Neuronal stem cell (in vitro differentiated cells): ENCODE measurements at regions not wholly inside any gene's neighbourhood (a gene's known extent, or its start where the extent isn't known, plus 50 kb on each side); places are given as distances from the start of the nearest gene placed in this dataset.

Source experiments
- DNase-seq: peaks from one replicate; pipeline ENCODE4 v3.0.0-alpha.2; 2013; ENCODE audit warnings: low spot score
- H2AFZ ChIP-seq: one replicate; pipeline ENCODE4 v1.6.1; 2013; ENCODE audit warnings: mild to moderate bottlenecking, low read length, inconsistent platforms
- H2AK5ac ChIP-seq: 2 replicates; pipeline ENCODE4 v1.6.1; 2013; ENCODE audit warnings: low read depth, mild to moderate bottlenecking, inconsistent platforms, low read length, moderate library complexity, mixed read lengths
- H2BK120ac ChIP-seq: 2 replicates; pipeline ENCODE4 v1.6.1; 2013; ENCODE audit warnings: low read depth, mild to moderate bottlenecking, inconsistent platforms, low read length, moderate library complexity, mixed read lengths
- H2BK12ac ChIP-seq: one replicate; pipeline ENCODE4 v1.6.1; 2013; ENCODE audit warnings: low read length, inconsistent platforms
- H2BK15ac ChIP-seq: 2 replicates; pipeline ENCODE4 v1.6.1; 2013; ENCODE audit warnings: mild to moderate bottlenecking, low read length, inconsistent platforms, mixed read lengths
- H2BK5ac ChIP-seq: one replicate; pipeline ENCODE4 v1.6.1; 2013; ENCODE audit warnings: inconsistent platforms, mild to moderate bottlenecking, low read length, moderate library complexity
- H3K14ac ChIP-seq: one replicate; pipeline ENCODE4 v1.6.1; 2013; ENCODE audit warnings: low read length, inconsistent platforms
- H3K18ac ChIP-seq: 2 replicates; pipeline ENCODE4 v1.6.1; 2013; ENCODE audit warnings: low read length, inconsistent platforms
- H3K23ac ChIP-seq: 2 replicates; pipeline ENCODE4 v1.6.1; 2013; ENCODE audit warnings: low read depth, mild to moderate bottlenecking, mixed read lengths, low read length, inconsistent platforms; ENCODE audit not compliant: poor library complexity
- H3K27ac ChIP-seq: replicated peaks from 3 replicates; pipeline ENCODE4 v1.5.1; 2013; ENCODE audit warnings: low read length, inconsistent platforms
- H3K27me3 ChIP-seq, 3 experiments: 2 replicates each; pipeline ENCODE4 v1.6.1; 2013; ENCODE audit warnings: low read length in 3 of 3, mild to moderate bottlenecking in 2 of 3, inconsistent platforms in 1 of 3, low read depth in 1 of 3, mixed read lengths in 1 of 3, moderate library complexity in 1 of 3; ENCODE audit not compliant: control insufficient read depth in 3 of 3, insufficient read depth in 3 of 3
- H3K36me3 ChIP-seq, 2 donors: replicated peaks in 1 of 2; 2 replicates each; pipeline ENCODE4 v1.6.1; 2013; ENCODE audit warnings: low read length in 2 of 2; ENCODE audit not compliant: control insufficient read depth in 2 of 2, insufficient read depth in 2 of 2
- H3K4ac ChIP-seq: 2 replicates; pipeline ENCODE4 v1.6.1; 2013; ENCODE audit warnings: inconsistent platforms, mild to moderate bottlenecking, low read length, moderate library complexity
- H3K4me1 ChIP-seq, 2 donors: 1 replicate in 1 of 2; 2 replicates in 1 of 2; pipeline ENCODE4 v1.6.1; 2013; ENCODE audit warnings: low read length in 2 of 2, low read depth in 1 of 2; ENCODE audit not compliant: control insufficient read depth in 2 of 2, insufficient read depth in 1 of 2
- H3K4me2 ChIP-seq: one replicate; pipeline ENCODE4 v1.6.1; 2013; ENCODE audit warnings: mild to moderate bottlenecking, low read length, inconsistent platforms; ENCODE audit not compliant: insufficient read depth, poor library complexity, severe bottlenecking
- H3K4me3 ChIP-seq, 2 donors: 2 replicates each; pipeline ENCODE4 v1.5.1; 2013; ENCODE audit warnings: low read length in 2 of 2, mild to moderate bottlenecking in 2 of 2, inconsistent platforms in 1 of 2, moderate library complexity in 1 of 2
- H3K79me1 ChIP-seq: one replicate; pipeline ENCODE4 v1.6.1; 2013; ENCODE audit warnings: low read depth, mild to moderate bottlenecking, inconsistent platforms, low read length, moderate library complexity
- H3K9ac ChIP-seq: one replicate; pipeline ENCODE4 v1.6.1; 2013; ENCODE audit warnings: mild to moderate bottlenecking, low read depth, low read length, inconsistent platforms; ENCODE audit not compliant: poor library complexity
- H3K9me3 ChIP-seq, 2 donors: replicated peaks in 1 of 2; 2 replicates each; pipeline versions ENCODE3 to v1.6.1; 2013; ENCODE audit warnings: low read length in 2 of 2, mild to moderate bottlenecking in 2 of 2, inconsistent platforms in 1 of 2, low read depth in 1 of 2, mixed read lengths in 1 of 2, moderate library complexity in 1 of 2; ENCODE audit not compliant: control insufficient read depth in 2 of 2, insufficient read depth in 1 of 2
- H4K8ac ChIP-seq: one replicate; pipeline ENCODE4 v1.6.1; 2013; ENCODE audit warnings: low read depth, mild to moderate bottlenecking, inconsistent platforms, low read length, moderate library complexity
- H4K91ac ChIP-seq: one replicate; pipeline ENCODE4 v1.6.1; 2013; ENCODE audit warnings: low read length, low read depth, mild to moderate bottlenecking, inconsistent platforms; ENCODE audit not compliant: poor library complexity
- WGBS, 2 donors: extraction: QIAGEN DNeasy Blood & Tissue Kit; methylation state at CpG; one replicate each; pipeline ENCODE4 v1.1.7; 2013; ENCODE audit warnings: missing lambda C conversion rate in 2 of 2, mixed read lengths in 1 of 2; ENCODE audit not compliant: insufficient read length in 2 of 2, insufficient replicate concordance in 1 of 2; ENCODE audit errors: extremely low coverage in 2 of 2; 5-methylcytosine and 5-hydroxymethylcytosine counted together

DNA sequence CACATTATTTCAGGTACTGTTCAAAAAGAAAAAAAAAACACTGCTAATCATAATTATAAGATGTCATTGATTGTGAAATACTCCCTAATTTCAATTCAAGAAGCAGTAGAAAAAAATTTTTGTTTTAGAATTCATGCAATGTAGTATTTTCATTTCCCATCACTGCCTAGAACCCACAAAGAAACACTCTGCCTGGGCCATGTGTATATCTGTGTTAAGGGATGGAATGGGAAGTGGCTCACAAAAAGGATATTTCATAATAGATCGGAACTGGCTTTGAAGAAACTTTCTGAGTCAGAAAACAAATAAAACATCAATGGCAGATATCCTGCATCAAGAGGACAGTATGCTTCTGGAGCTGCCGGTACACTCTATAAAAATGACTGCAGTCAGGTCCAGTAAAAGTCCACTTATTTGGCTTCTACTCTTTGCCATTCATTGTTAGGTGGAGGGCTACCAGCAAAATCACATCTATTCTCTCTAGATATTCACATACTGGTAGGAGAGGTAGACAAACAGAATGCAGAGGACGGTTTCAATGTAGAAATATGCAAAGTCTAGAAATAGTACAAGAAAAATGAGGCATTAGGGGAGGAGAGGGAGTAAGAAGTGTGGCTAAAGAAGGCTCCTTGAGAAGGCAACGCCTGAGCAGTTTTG, 135.0 kb upstream of the TNFAIP3 start:
- H2BK15ac ChIP-seq, result no peak overlapping the region
- no peaks in the 10 kb centered on the region for H3K27me3 ChIP-seq
- H2AK5ac ChIP-seq, result no peak overlapping the region
- no peak overlapping the region for H3K4ac ChIP-seq
- peaks cover 4 to 5% of the 10 kb centered on the region in 2 donors for H3K4me1 ChIP-seq
- no peak overlapping the region for H3K14ac ChIP-seq
- WGBS, 2 donors, result no CpG with 5 or more reads among the region's 4 CpGs
- no peaks in the 10 kb centered on the region for H3K36me3 ChIP-seq
- H2BK12ac ChIP-seq, result no peak overlapping the region
- no peak overlapping the region for H3K18ac ChIP-seq
- no peak overlapping the region for H3K9ac ChIP-seq
- H3K4me2 ChIP-seq, result no peak overlapping the region
- H3K9me3 ChIP-seq, result no peaks in the 10 kb centered on the region
- H2BK5ac ChIP-seq, result no peak overlapping the region
- no peak overlapping the region for H3K23ac ChIP-seq
- no peak overlapping the region for H4K8ac ChIP-seq
- H3K27ac ChIP-seq, result no peak overlapping the region
- no peak overlapping the region for H2BK120ac ChIP-seq
- no peak overlapping the region for H2AFZ ChIP-seq
- H4K91ac ChIP-seq, result no peak overlapping the region
- H3K4me3 ChIP-seq, result no peak overlapping the region
- H3K79me1 ChIP-seq, result no peaks in the 10 kb centered on the region
- no peak for DNase-seq

DNA sequence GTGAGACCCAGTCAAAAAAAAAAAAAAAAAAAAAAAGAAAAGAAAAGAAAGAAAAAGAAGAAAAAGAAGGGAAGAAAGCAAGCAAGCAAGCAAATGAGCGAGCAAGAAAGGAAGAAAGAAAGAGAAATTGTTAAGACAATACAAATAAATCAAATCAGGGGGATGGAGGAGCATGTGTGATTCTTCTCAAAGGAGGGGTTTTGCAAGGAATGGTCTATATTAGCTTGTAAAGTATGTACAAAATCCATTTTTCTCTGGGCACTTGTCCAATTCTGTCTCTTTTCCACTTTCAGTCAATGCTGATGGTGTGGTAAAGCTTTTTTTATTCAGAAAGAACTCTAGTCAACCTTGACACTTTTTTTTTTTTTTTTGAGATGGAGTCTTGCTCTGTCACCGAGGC, 133.7 kb upstream of the TNFAIP3 start:
- Histone ChIP-seq H3K79me1 (no peaks in the 10 kb centered on the region), H2AK5ac (no peak overlapping the region), H2BK5ac (no peak overlapping the region), H4K91ac (no peak overlapping the region), H3K9me3 (no peaks in the 10 kb centered on the region), H3K4me2 (no peak overlapping the region), H3K4me3 (no peak overlapping the region), H3K9ac (no peak overlapping the region), H2BK120ac (no peak overlapping the region), H3K14ac (no peak overlapping the region), H3K27me3 (no peaks in the 10 kb centered on the region), H2BK12ac (no peak overlapping the region), H2AFZ (no peak overlapping the region), H4K8ac (no peak overlapping the region), H2BK15ac (no peak overlapping the region), H3K23ac (no peak overlapping the region), H3K36me3 (no peaks in the 10 kb centered on the region), H3K4ac (no peak overlapping the region), H3K18ac (no peak overlapping the region), H3K27ac (no peak overlapping the region), H3K4me1 (peaks cover 4 to 5% of the 10 kb centered on the region in 2 donors)
- no CpG with 5 or more reads among the region's 2 CpGs for WGBS, 2 donors
- DNase-seq, result no peak

DNA sequence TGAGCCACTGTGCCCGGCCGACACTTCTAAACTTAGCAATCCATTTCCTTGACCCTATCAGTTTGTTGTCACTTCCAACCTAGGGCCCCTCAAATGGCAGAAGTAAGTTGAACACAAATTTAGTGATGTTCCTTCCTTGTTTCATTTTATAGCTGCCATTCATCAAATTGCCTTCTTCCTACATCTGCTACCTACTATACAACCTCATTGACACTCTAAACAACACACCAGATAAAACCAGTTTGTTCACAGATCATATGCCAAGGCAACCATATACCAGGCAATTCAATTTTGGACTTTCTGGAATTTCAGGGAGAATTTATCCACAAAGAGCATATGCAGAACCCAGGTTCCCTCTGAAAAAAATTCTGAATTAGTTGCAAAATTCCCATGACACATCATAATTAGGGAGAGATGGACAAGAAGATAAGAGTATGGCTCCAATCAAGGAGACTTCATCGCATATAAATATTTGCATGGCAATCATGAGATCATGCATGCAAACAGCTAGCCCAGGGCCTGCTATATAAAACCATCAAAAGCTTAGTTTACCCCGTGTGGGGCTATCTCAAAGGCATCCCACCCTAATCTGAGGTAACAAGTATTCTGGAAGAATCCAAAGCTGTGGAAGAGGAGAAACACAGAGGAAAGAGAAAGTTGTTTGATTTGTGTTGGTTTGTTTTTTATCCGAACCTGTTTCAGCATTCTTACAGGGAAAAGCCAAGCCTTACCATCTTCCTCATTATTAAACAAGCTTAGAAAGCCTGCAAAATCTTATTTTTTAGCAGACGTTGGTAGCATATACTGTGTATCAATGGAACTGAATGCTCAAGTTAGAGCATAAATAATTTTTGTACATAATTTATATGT, 132.8 kb upstream of the TNFAIP3 start:
- Histone ChIP-seq H2AFZ (no peak overlapping the region), H3K9ac (no peak overlapping the region), H3K27me3 (no peaks in the 10 kb centered on the region), H3K4me2 (no peak overlapping the region), H3K14ac (no peak overlapping the region), H3K4me1 (no peaks in the 10 kb centered on the region), H3K36me3 (no peaks in the 10 kb centered on the region), H3K79me1 (no peaks in the 10 kb centered on the region), H2BK12ac (no peak overlapping the region), H2BK120ac (no peak overlapping the region), H3K9me3 (no peaks in the 10 kb centered on the region), H3K4me3 (no peak overlapping the region), H3K23ac (no peak overlapping the region), H2BK15ac (no peak overlapping the region), H4K91ac (no peak overlapping the region), H2BK5ac (no peak overlapping the region), H3K18ac (no peak overlapping the region), H4K8ac (no peak overlapping the region), H2AK5ac (no peak overlapping the region), H3K27ac (no peak overlapping the region), H3K4ac (no peak overlapping the region)
- no CpG with 5 or more reads among the region's 6 CpGs for WGBS, 2 donors
- no peak for DNase-seq

DNA sequence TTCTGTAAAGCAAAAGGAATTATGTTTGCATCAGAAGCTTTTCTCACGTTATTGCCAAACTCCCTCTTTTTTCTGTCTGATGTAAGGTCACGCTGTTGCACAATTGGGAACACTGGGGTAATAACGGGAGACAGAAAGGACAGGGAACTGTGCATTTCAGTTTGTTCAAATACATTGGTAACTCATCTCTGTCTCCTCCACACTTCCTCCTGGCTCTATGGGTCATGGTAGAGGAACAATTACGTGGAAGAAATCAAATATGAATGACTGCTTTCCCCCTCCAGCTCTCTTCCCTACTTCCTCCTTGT, 132.2 kb upstream of the TNFAIP3 start:
- no peak overlapping the region for H3K4me3 ChIP-seq
- no peak overlapping the region for H4K8ac ChIP-seq
- no peak overlapping the region for H3K14ac ChIP-seq
- no peaks in the 10 kb centered on the region for H3K36me3 ChIP-seq
- H2AK5ac ChIP-seq, result no peak overlapping the region
- no peaks in the 10 kb centered on the region for H3K4me1 ChIP-seq
- H2BK12ac ChIP-seq, result no peak overlapping the region
- H3K9ac ChIP-seq, result no peak overlapping the region
- no peak overlapping the region for H3K4me2 ChIP-seq
- no peak overlapping the region for H3K4ac ChIP-seq
- H3K27me3 ChIP-seq, result no peaks in the 10 kb centered on the region
- DNase-seq, result no peak
- no peaks in the 10 kb centered on the region for H3K9me3 ChIP-seq
- H3K27ac ChIP-seq, result no peak overlapping the region
- no peaks in the 10 kb centered on the region for H3K79me1 ChIP-seq
- WGBS, 2 donors, result no CpG with 5 or more reads among the region's 4 CpGs
- H2BK120ac ChIP-seq, result no peak overlapping the region
- no peak overlapping the region for H2AFZ ChIP-seq
- H4K91ac ChIP-seq, result no peak overlapping the region
- no peak overlapping the region for H3K23ac ChIP-seq
- no peak overlapping the region for H3K18ac ChIP-seq
- no peak overlapping the region for H2BK15ac ChIP-seq
- no peak overlapping the region for H2BK5ac ChIP-seq
